A673 (cell line): ENCODE measurements at regions not wholly inside any gene's neighbourhood (a gene's known extent, or its start where the extent isn't known, plus 50 kb on each side); places are given as distances from the start of the nearest gene placed in this dataset.

ENCODE experiments used
- CTCF ChIP-seq: fragments of 300-800, 200-600 bp; sonication (generic); conservative IDR thresholded peaks from 2 replicates; pipeline ENCODE4 v1.5.1; 2017; ENCODE audit warnings: low read depth, mild to moderate bottlenecking, antibody characterized with exemption, low read length, moderate library complexity, mixed read lengths
- EZH2 ChIP-seq: fragments of 200-600 bp; sonication (generic); IDR thresholded peaks from 2 replicates; pipeline ENCODE4 v1.6.1; 2017; ENCODE audit warnings: borderline replicate concordance, low read depth, mild to moderate bottlenecking, mixed read lengths, antibody characterized with exemption, low read length; ENCODE audit not compliant: poor library complexity, severe bottlenecking

- TF ChIP-seq CTCF (no peak), EZH2 (no peak)
Measured at GRCh38 chr1:25062621-25063255, 132.7 kb upstream of the RUNX3 start.
